A673 (cell line): ENCODE measurements at regions not wholly inside any gene's neighbourhood (a gene's known extent, or its start where the extent isn't known, plus 50 kb on each side); places are given as distances from the start of the nearest gene placed in this dataset.

ENCODE experiments used
- BruUV-seq: library from RNA; stranded (reverse); fragments of 400-500 nt; replicated peaks from 2 replicates; lab custom pipeline; 2021; lab: Mats Ljungman, UMichigan
- CTCF ChIA-PET: fragments of 300-600 bp; sonication (Branson Sonifier 250); formaldehyde crosslinking; loops from one replicate; lab custom pipeline; 2022; ENCODE audit warnings: antibody characterized with exemption; lab: Charles Lee
- POLR2A ChIA-PET: fragments of 300-600 bp; sonication (Branson Sonifier 250); formaldehyde crosslinking; loops from one replicate; lab custom pipeline; 2022; ENCODE audit warnings: antibody characterized with exemption; ENCODE audit not compliant: low non-redundant PET; lab: Charles Lee
- DNase-seq: peaks from one replicate; pipeline ENCODE4 v3.0.0-alpha.2; 2015; ENCODE audit warnings: low spot score
- H3K27ac ChIP-seq: fragments of 200-600 bp; sonication (generic); 2 replicates; pipeline ENCODE4 v1.5.1; 2016; ENCODE audit warnings: mixed run types, low read depth, mild to moderate bottlenecking, mixed read lengths, antibody characterized with exemption, low read length; ENCODE audit not compliant: poor library complexity, severe bottlenecking
- H3K27me3 ChIP-seq: fragments of 200-600 bp; sonication (generic); replicated peaks from 2 replicates; pipeline ENCODE4 v1.6.1; 2017; ENCODE audit warnings: mixed run types, low read depth, mild to moderate bottlenecking, mixed read lengths, antibody characterized with exemption, low read length; ENCODE audit not compliant: insufficient read depth, poor library complexity
- H3K36me3 ChIP-seq: fragments of 200-600 bp; sonication (generic); 2 replicates; pipeline ENCODE4 v1.6.1; 2016; ENCODE audit warnings: mixed run types, mild to moderate bottlenecking, mixed read lengths, antibody characterized with exemption, low read length; ENCODE audit not compliant: insufficient read depth, poor library complexity, severe bottlenecking
- H3K4me1 ChIP-seq: fragments of 200-600 bp; sonication (generic); 2 replicates; pipeline ENCODE4 v1.6.1; 2017; ENCODE audit warnings: mixed run types, mild to moderate bottlenecking, mixed read lengths, antibody characterized with exemption, low read length; ENCODE audit not compliant: insufficient read depth, poor library complexity, severe bottlenecking
- H3K4me3 ChIP-seq: fragments of 200-600 bp; sonication (generic); 2 replicates; pipeline ENCODE4 v1.5.1; 2016; ENCODE audit warnings: low read depth, mixed run types, mild to moderate bottlenecking, mixed read lengths, low read length; ENCODE audit not compliant: poor library complexity, severe bottlenecking
- H3K9me3 ChIP-seq: fragments of 200-600 bp; sonication (generic); 2 replicates; pipeline ENCODE4 v1.6.1; 2016; ENCODE audit warnings: mixed run types, low read depth, mild to moderate bottlenecking, mixed read lengths, antibody characterized with exemption, low read length; ENCODE audit not compliant: poor library complexity, severe bottlenecking
- EZH2 ChIP-seq: fragments of 200-600 bp; sonication (generic); IDR thresholded peaks from 2 replicates; pipeline ENCODE4 v1.6.1; 2017; ENCODE audit warnings: borderline replicate concordance, low read depth, mild to moderate bottlenecking, mixed read lengths, antibody characterized with exemption, low read length; ENCODE audit not compliant: poor library complexity, severe bottlenecking
- intact Hi-C: fragments of 100-400 bp; cut with micrococcal nuclease; formaldehyde crosslinking; loops from one replicate; pipeline ENCODE4 v1.10.0; 2022; ENCODE audit not compliant: unreplicated experiment
- TF ChIP-seq, protein P1 (sequence below): fragments of 300-800, 200-600 bp; sonication (generic); conservative IDR thresholded peaks from 2 replicates; pipeline ENCODE4 v1.5.1; 2017; ENCODE audit warnings: low read depth, mild to moderate bottlenecking, antibody characterized with exemption, low read length, moderate library complexity, mixed read lengths

DNA sequence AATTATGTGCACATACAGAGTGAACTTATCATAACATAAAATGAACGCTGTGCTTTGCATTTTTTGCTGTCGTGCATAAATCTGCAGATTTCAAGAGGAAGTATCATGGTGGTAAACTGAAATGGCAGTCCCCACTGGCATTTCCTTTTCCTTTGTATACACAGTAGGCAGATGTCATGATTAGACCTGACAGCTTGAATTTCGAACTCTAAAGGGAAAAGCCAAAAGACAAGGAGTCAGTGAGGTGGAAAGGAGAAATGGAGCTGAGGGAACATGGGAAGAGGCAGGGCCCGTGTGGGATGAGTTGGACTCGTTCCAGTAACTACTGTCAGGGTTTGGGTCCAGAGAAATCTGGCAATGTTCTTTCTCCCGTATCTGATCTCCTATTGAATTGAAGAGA lies 454.1 kb upstream of the SGCG start:
- H3K27me3 ChIP-seq, result no peaks in the 10 kb centered on the region
- intact Hi-C loops, result no loop called here
- no peaks in the 10 kb centered on the region for H3K9me3 ChIP-seq
- no peak overlapping the region for H3K4me3 ChIP-seq
- no peak for TF ChIP-seq EZH2
- TF ChIP-seq, protein P1, sequence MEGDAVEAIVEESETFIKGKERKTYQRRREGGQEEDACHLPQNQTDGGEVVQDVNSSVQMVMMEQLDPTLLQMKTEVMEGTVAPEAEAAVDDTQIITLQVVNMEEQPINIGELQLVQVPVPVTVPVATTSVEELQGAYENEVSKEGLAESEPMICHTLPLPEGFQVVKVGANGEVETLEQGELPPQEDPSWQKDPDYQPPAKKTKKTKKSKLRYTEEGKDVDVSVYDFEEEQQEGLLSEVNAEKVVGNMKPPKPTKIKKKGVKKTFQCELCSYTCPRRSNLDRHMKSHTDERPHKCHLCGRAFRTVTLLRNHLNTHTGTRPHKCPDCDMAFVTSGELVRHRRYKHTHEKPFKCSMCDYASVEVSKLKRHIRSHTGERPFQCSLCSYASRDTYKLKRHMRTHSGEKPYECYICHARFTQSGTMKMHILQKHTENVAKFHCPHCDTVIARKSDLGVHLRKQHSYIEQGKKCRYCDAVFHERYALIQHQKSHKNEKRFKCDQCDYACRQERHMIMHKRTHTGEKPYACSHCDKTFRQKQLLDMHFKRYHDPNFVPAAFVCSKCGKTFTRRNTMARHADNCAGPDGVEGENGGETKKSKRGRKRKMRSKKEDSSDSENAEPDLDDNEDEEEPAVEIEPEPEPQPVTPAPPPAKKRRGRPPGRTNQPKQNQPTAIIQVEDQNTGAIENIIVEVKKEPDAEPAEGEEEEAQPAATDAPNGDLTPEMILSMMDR, result no peak
- no TSS peak for BruUV-seq
- H3K27ac ChIP-seq, result peak overlapping the region; percentile 35
- ChIA-PET CTCF (no interaction called here), POLR2A (no interaction called here)
- H3K4me1 ChIP-seq, result peaks cover 16% of the 10 kb centered on the region
- DNase-seq, result peak; percentile 80
- no peaks in the 10 kb centered on the region for H3K36me3 ChIP-seq

DNA sequence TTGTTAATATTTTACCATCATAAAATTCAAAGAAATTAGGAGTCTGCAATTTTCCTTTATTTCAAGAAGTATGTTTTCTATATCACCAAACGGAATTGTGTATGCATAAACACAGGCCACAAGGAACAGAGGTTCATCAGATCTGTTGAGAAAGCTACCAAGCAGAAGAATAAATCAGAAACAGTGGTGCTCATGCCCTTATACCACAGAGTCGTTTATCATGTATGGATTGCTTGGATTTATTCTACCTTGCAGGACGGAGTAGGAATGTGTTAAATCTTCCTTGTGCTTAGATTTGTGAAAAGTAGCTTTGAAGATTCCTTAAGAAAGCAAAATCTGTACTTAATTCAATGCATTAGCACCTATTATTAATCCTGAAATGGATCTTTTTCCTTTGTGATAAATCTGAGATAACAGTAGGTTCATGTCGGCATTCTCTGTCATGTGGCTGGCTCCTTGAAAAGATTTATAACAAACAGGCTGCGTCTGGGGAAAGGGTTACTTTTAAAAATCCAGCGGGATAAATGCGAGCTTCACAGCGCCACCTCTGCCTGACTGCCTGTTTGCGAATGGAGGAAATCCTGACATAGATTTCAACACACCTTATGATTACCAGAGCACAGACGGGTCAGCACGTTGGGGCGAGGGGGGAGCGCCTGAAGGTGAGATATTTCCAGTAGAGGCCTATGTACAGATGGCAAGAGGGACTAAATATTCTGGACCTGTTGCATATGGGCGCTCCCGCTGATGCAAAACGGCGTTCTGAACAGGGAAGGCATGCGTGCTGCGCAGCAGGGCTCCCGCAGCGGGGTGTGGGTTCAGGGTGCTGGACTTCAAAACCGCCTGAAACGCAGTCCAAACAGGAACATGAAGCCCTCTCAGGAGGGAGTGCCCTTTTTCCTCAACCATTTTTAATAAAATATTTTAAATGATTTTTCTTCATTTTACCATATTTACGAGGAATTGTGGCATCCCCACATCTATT lies 445.5 kb upstream of the SGCG start:
- Histone ChIP-seq H3K9me3 (no peaks in the 10 kb centered on the region), H3K36me3 (no peaks in the 10 kb centered on the region), H3K4me3 (no peak overlapping the region), H3K27ac (no peak overlapping the region), H3K4me1 (no peaks in the 10 kb centered on the region), H3K27me3 (no peaks in the 10 kb centered on the region)
- no peak for TF ChIP-seq EZH2
- TF ChIP-seq, protein P1, result no peak
- ChIA-PET CTCF (interaction anchor here (0.5 kb wide), 1 partner anchor 61 kb away, joined by 4 read pairs; no protein-coding TSS in a partner anchor), POLR2A (no interaction called here)
- no peak for DNase-seq
- no TSS peak for BruUV-seq
- intact Hi-C loops, result no loop called here

DNA sequence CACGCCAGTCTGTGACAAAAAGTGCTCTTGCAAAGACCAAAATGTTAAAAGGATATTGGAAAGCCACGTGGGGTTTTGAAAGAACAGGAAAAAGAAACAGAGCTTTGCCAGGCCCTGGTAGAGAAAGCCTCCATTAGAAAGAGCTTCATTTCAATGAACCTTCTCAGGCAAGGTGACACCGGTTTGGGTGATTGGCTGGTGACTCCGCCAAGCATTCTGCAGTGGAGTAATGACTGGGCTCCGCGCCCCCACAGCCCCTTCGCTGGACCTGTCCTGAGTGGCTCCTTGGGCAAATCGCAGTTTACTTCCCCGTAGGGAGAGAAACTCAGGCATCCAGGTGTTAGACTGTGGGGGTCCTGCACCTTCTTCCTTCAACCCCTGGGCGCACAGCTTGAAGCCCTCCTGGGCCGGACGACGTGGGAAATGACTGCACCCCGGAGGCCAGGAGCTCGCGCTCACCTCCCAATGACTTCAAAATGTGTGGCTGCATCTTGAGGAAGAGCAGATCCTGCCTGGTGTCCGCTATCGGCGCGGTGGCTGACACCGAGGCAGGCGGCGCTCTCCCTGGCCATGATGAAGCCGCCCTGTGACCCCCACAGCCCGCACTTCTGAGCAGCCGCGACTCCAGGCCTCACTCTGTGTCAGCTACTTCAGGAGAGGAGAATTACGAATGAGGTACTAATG lies 444.6 kb upstream of the SGCG start:
- ChIA-PET POLR2A (no interaction called here), CTCF (no interaction called here)
- Histone ChIP-seq H3K27ac (no peak overlapping the region), H3K27me3 (no peaks in the 10 kb centered on the region), H3K36me3 (no peaks in the 10 kb centered on the region), H3K4me3 (no peak overlapping the region), H3K9me3 (no peaks in the 10 kb centered on the region), H3K4me1 (no peaks in the 10 kb centered on the region)
- no TSS peak for BruUV-seq
- no peak for TF ChIP-seq EZH2
- TF ChIP-seq, protein P1, result no peak
- intact Hi-C loops, result no loop called here
- no peak for DNase-seq
